ENCODE measurements at regions not wholly inside any gene's neighbourhood (a gene's known extent, or its start where the extent isn't known, plus 50 kb on each side); places are given as distances from the start of the nearest gene placed in this dataset.

DNA sequence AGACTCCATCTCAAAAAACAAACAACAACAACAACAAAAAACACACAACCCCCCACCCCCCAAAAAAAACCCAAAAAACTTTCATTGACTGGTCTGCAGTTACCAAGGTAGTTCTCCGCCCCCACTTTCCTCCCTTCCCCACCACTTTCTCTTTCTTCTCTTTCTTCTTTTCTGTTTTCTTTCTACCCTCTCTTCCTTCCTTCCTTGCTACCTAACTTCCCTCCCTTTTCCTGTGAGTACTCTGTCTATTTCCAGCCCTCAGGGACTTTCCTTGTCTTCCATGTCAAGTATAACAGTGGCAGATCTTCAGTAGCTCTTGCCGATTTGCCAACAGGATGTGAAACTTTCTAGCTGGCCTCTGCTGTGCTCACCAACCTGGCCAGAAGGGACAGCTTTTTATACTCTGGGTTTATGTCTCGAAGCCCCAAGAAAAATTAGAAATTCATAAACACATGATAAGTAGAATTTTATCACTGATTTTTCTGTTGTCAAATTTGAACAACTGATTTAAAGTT, 399.5 kb downstream of the QKI start:
- Histone ChIP-seq H3K9ac (ENCODE audit: low read depth, low read length, poor library complexity, severe bottlenecking) (no peak overlapping the region), H3K4me1 (ENCODE audit: insufficient read depth, low read length, poor library complexity, severe bottlenecking) (no peaks in the 10 kb centered on the region), H3F3A (ENCODE audit: low read depth) (no peaks in the 10 kb centered on the region), H3K79me2 (ENCODE audit: insufficient read depth, low read length) (no peaks in the 10 kb centered on the region), H3K4me3 (ENCODE audit: low read length, poor library complexity, severe bottlenecking) (no peak overlapping the region), H3K9me3 (ENCODE audit: insufficient read depth, low read depth, low read length) (no peaks in the 10 kb centered on the region), H3K36me3 (ENCODE audit: insufficient read depth, low read length) (no peaks in the 10 kb centered on the region), H3K9me2 (replicated peaks; ENCODE audit: low read depth, low read length) (no peaks in the 10 kb centered on the region), H2AFZ (ENCODE audit: low read length) (no peak overlapping the region), H4K20me1 (ENCODE audit: insufficient read depth, low read length, poor library complexity, severe bottlenecking) (no peaks in the 10 kb centered on the region), H3K27me3 (ENCODE audit: insufficient read depth, low read length, poor library complexity, severe bottlenecking) (no peaks in the 10 kb centered on the region), H3K4me2 (ENCODE audit: low read depth, low read length, poor library complexity, severe bottlenecking) (no peak overlapping the region)
- TF ChIP-seq, protein P1, sequence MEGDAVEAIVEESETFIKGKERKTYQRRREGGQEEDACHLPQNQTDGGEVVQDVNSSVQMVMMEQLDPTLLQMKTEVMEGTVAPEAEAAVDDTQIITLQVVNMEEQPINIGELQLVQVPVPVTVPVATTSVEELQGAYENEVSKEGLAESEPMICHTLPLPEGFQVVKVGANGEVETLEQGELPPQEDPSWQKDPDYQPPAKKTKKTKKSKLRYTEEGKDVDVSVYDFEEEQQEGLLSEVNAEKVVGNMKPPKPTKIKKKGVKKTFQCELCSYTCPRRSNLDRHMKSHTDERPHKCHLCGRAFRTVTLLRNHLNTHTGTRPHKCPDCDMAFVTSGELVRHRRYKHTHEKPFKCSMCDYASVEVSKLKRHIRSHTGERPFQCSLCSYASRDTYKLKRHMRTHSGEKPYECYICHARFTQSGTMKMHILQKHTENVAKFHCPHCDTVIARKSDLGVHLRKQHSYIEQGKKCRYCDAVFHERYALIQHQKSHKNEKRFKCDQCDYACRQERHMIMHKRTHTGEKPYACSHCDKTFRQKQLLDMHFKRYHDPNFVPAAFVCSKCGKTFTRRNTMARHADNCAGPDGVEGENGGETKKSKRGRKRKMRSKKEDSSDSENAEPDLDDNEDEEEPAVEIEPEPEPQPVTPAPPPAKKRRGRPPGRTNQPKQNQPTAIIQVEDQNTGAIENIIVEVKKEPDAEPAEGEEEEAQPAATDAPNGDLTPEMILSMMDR (conservative IDR thresholded peaks at IDR 0.05; ENCODE audit: low read length), result no peak
- no peak for TF ChIP-seq EZH2phosphoT487 (IDR thresholded peaks at IDR 0.05; ENCODE audit: borderline replicate concordance)

- H3K36me3 ChIP-seq (ENCODE audit: insufficient read depth, low read length), result no peaks in the 10 kb centered on the region
- TF ChIP-seq EZH2phosphoT487 (IDR thresholded peaks at IDR 0.05; ENCODE audit: borderline replicate concordance), result no peak
- TF ChIP-seq, protein P1 (conservative IDR thresholded peaks at IDR 0.05; ENCODE audit: low read length), result no peak
- no peaks in the 10 kb centered on the region for H3F3A ChIP-seq (ENCODE audit: low read depth)
- H3K4me2 ChIP-seq (ENCODE audit: low read depth, low read length, poor library complexity, severe bottlenecking), result no peak overlapping the region
- no peak overlapping the region for H2AFZ ChIP-seq (ENCODE audit: low read length)
- H3K9ac ChIP-seq (ENCODE audit: low read depth, low read length, poor library complexity, severe bottlenecking), result no peak overlapping the region
- H3K9me2 ChIP-seq (replicated peaks; ENCODE audit: low read depth, low read length), result no peaks in the 10 kb centered on the region
- no peaks in the 10 kb centered on the region for H3K4me1 ChIP-seq (ENCODE audit: insufficient read depth, low read length, poor library complexity, severe bottlenecking)
- no peaks in the 10 kb centered on the region for H3K79me2 ChIP-seq (ENCODE audit: insufficient read depth, low read length)
- no peaks in the 10 kb centered on the region for H3K9me3 ChIP-seq (ENCODE audit: insufficient read depth, low read depth, low read length)
- no peak overlapping the region for H3K4me3 ChIP-seq (ENCODE audit: low read length, poor library complexity, severe bottlenecking)
- no peaks in the 10 kb centered on the region for H3K27me3 ChIP-seq (ENCODE audit: insufficient read depth, low read length, poor library complexity, severe bottlenecking)
- no peaks in the 10 kb centered on the region for H4K20me1 ChIP-seq (ENCODE audit: insufficient read depth, low read length, poor library complexity, severe bottlenecking)
Measured at GRCh38 chr6:163811317-163811716, 396.8 kb downstream of the QKI start.

GRCh38 chr6:163809364-163809763, 394.8 kb downstream of the QKI start:
- H3K4me1 ChIP-seq (ENCODE audit: insufficient read depth, low read length, poor library complexity, severe bottlenecking), result no peaks in the 10 kb centered on the region
- no peaks in the 10 kb centered on the region for H3K79me2 ChIP-seq (ENCODE audit: insufficient read depth, low read length)
- no peak overlapping the region for H3K4me3 ChIP-seq (ENCODE audit: low read length, poor library complexity, severe bottlenecking)
- H3K36me3 ChIP-seq (ENCODE audit: insufficient read depth, low read length), result no peaks in the 10 kb centered on the region
- no peak for TF ChIP-seq EZH2phosphoT487 (IDR thresholded peaks at IDR 0.05; ENCODE audit: borderline replicate concordance)
- TF ChIP-seq, protein P1 (conservative IDR thresholded peaks at IDR 0.05; ENCODE audit: low read length), result no peak
- H2AFZ ChIP-seq (ENCODE audit: low read length), result no peak overlapping the region
- no peaks in the 10 kb centered on the region for H4K20me1 ChIP-seq (ENCODE audit: insufficient read depth, low read length, poor library complexity, severe bottlenecking)
- no peaks in the 10 kb centered on the region for H3K27me3 ChIP-seq (ENCODE audit: insufficient read depth, low read length, poor library complexity, severe bottlenecking)
- H3K9me2 ChIP-seq (replicated peaks; ENCODE audit: low read depth, low read length), result no peaks in the 10 kb centered on the region
- no peak overlapping the region for H3K4me2 ChIP-seq (ENCODE audit: low read depth, low read length, poor library complexity, severe bottlenecking)
- H3K9ac ChIP-seq (ENCODE audit: low read depth, low read length, poor library complexity, severe bottlenecking), result no peak overlapping the region
- no peaks in the 10 kb centered on the region for H3F3A ChIP-seq (ENCODE audit: low read depth)
- no peaks in the 10 kb centered on the region; the same call in 1 of the 2 replicates for H3K9me3 ChIP-seq (ENCODE audit: insufficient read depth, low read depth, low read length)
